COLO829 (cell line): ENCODE measurements at regions not wholly inside any gene's neighbourhood (a gene's known extent, or its start where the extent isn't known, plus 50 kb on each side); places are given as distances from the start of the nearest gene placed in this dataset.
"Not testable (repeated sequence)": the region's sequence is repeated elsewhere in the genome, so short reads cannot be mapped to it uniquely, and the experiment has no call there.

Experiments used
- DNase-seq: peaks from one replicate; pipeline ENCODE4 v3.0.0; 2012; ENCODE audit warnings: low spot score

DNA sequence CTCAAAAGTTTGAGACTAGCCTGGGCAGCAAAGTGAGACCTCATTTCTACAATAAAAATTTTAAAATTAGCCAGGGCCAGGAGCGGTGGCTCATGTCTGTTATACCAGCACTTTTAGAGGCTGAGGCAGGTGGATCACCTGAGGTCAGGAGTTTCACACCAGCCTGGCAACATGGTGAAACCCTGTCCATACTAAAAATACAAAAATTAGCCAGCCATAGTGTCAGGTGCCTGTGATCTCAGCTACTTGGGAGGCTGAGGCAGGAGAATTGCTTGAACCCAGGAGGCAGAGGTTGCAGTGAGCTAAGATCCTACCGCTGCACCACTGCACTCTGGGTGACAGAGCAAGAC is 85.1 kb upstream of the MAP4 start:
- not testable (repeated sequence) for DNase-seq

DNA sequence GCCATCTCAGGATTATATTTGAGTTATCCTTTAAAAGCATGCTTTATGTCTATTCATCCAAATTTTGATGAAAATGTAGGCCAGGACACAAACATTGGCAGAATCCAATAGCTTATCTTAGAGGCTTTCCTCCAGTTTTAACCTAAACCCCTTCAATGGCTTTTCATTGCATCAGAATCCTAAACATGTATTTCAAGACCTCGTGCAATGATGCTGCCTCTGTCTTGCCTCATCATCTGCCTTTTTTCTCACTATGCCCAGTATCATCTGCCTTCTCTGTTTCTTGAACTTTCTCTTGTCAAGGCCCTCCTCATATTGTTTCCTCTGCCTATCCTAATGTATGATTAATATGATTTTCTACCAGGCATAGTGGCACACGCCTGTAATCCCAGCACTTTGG is 76.1 kb upstream of the MAP4 start:
- no peak for DNase-seq

DNA sequence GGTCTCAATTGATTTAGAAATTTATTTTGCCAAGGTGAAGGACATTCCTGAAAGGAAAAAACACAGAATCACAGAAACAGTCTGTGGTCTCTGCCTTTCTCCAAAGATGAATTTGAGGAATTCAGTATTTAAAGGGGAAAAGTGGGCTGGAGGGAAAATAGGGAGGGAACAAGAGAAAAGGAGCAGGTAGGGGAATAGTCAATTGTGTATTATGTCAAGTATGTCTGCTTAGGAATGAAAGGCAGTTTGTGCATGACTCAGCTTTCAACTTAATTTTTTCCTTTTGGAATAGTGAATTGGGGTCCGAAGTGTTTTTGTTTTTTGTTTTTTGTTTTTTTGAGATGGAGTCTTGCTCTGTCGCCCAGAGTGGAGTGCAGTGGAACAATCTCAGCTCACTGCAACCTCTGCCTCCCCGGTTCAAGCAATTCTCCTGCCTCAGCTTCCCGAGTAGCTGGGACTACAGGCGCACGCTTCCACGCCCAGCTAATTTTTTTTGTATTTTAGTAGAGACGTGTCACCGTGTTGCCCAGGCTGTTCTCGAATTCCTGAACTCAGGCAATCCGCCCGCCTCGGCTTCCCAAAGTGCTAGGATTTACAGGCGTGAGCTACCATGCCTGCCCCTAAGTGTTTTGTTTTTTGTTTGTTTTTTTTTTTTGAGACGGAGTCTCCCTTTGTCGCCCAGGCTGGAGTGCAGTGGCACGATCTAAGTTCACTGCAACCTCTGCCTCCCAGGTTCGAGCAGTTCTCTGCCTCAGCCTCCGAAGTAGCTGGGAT is 74.1 kb upstream of the MAP4 start:
- no peak for DNase-seq

DNA sequence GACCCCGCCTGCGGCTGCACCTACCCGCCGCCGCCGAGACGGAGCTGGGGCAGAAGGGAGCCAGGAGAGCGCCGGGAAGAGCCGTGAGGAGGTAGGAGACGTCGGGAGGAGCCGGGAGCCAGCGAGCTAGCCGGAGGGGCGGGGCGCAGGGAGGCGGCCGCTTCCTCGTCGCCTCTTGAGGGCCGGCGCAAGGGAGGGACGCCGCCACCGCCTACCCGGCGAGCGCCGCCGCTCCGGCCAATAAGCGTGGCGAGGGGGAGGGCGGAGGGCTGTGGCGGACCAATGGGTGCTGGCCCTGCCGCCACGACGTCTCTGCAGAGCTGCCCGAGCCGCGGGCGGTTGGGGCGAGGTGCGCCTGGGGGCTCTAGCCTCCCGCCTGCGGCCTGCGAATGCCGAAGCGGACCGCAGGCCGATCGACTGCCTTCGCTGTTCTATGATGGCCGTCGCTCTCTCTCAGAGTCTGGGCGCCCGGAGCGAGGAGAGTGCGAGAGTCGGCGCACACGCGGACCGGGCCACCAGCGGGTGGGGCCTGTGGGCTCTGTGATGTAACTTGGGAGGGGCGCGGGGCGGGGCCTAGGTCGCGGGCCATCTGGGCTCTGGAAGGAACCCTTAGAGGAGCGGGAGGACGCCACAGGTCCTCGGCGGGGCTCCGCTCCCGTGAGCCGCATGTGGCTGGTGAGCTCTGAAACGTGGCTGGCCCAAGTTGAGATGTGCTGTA is 72.7 kb upstream of the MAP4 start:
- DNase-seq: peak; percentile 95

GRCh38 chr3:48088056-48088748 is 72.0 kb upstream of the MAP4 start:
- peak; percentile 36 for DNase-seq

DNA sequence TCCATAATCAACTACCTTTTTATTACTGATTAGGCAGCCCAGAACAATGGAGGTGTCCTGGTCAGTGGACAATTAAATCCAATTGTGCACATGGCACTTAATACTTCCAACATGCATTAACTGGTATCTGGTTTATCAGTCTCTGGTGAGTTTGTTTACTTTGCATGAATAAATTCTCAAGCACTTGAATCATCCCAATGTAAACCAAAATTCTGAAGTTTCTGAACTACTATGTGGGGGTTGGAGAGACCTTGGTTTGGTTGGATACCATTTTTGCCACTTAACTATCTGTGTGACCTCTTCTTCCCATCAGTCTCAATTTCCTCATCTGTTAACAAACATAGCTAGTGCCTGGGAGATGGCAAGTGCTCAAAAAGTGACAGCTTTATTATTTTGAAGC is 70.5 kb upstream of the MAP4 start:
- DNase-seq: no peak

DNA sequence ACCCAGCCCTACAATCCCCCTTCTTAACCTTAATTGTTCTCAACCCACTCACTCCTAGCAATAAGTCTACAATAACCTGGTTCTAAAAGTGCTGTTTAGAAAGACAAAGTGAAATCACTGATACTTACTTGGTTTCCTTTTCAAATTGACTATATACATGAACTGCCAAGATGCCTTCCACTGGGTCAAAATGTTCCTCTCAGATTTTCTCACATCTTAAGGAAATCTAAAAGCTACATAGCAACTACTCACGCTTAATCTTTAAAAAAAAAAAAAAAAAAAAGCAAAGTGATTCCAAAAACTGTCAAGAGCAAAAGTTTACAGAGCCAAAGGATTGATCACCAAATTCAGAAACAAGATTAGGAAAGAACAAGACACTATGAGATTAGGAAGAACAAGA is 68.7 kb upstream of the MAP4 start:
- no peak for DNase-seq

- no peak for DNase-seq
Measured at GRCh38 chr3:48084170-48084569, 68.0 kb upstream of the MAP4 start.

DNA sequence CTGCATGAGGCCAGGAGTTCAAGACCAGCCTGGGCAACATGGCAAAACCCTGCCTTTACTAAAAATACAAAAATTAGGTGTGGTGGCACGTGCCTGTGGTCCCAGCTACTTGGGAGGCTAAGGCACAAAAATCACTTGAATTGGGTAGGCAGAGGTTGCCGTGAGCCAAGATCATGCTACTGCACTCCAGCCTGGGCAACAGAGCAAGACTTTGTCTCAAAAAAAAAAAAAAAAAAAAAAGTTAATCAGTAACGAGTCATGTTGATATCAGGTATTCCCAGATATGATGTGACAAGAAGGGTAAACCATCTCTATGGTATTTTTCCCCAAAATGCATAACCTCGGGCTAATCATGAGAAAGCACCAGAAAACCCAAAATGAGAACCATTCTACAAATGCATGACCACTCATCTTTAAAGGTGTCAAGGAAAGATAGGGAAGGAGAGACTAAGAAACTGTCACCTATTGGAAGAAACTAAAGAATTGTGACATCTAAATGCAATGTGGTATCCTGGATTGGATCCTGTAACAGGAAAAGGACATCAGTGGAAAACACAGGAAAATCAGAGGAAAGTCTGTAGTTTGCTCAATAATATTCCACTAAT is 66.5 kb upstream of the MAP4 start:
- no peak for DNase-seq

DNA sequence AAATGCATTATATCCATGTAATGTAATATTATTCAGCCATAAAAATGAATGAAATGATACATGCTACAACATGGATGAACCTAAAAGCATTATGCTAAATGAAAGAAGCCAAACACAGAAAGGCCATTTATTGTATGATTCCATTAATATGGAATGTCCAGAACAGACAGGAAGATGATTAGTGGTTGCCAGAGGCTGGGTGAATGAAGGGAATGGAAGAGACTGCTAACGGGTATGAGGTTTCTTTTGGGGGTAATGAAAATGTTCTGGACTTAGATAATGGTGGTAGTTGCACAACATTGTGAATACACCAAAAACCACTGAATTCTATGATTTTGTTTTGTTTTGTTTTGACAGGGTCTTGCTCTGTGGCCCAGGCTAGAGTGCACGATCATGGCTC is 61.6 kb upstream of the MAP4 start:
- no peak for DNase-seq

DNA sequence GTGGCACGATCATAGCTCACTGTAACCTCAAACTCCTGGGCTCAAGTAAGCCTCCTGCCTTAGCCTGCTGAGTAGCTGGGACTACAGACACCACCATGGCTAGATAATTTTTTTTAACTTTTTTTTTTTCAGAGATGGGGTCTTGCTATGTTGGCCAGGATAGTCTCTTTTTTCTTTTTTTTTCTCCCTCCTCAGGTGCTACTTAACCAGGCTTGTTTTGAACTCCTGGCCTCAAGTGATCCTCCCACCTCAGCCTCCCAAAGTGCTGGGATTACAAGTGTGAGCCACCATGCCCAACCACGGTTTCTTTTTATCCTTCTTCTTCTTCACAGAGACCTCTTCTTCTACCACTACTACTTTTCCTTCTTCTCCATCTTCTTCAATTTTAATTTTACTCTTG is 53.8 kb upstream of the MAP4 start:
- no peak for DNase-seq

GRCh38 chr3:48069339-48069738 is 53.1 kb upstream of the MAP4 start:
- DNase-seq: no peak

DNA sequence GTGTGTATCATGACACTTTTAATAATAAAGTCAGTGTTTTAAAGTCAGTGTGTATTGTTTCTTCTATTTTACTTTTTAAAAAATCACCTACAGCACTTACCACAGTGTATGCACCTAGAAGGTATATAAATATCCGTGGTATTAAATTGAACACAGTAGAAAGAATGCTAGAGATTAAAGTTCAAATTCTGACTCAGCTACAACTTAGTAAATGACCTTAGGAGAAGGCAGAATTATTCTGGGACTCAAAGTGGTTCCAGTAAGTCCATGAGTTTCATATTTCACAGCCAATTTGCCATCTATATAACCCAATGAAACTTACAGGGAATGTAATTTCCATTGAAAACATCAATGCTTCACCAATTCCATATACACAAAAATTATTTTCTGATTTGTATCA is 52.7 kb upstream of the MAP4 start:
- DNase-seq: no peak

GRCh38 chr3:48068320-48068719 is 52.1 kb upstream of the MAP4 start:
- not testable (repeated sequence) for DNase-seq

GRCh38 chr3:48067271-48067670 is 51.1 kb upstream of the MAP4 start:
- DNase-seq: no peak
